ENCODE measurements at regions not wholly inside any gene's neighbourhood (a gene's known extent, or its start where the extent isn't known, plus 50 kb on each side); places are given as distances from the start of the nearest gene placed in this dataset.

- no peaks in the 10 kb centered on the region for H3K4me1 ChIP-seq
- H3K27ac ChIP-seq, result no peak overlapping the region
- H3K36me3 ChIP-seq, result no peaks in the 10 kb centered on the region
- peaks cover 3 to 13% of the 10 kb centered on the region in 2 donors for H3K9me3 ChIP-seq
- no peaks in the 10 kb centered on the region for H3K27me3 ChIP-seq
- DNase-seq (ENCODE audit: low spot score), result no peak
- no peak overlapping the region for H3K4me3 ChIP-seq
- TF ChIP-seq CTCF (IDR thresholded peaks at IDR 0.05), result no peak
Measured at GRCh38 chr6:24043848-24044247, 82.2 kb upstream of the NRSN1 start.

- no peak overlapping the region for H3K27ac ChIP-seq
- no peak for TF ChIP-seq CTCF (IDR thresholded peaks at IDR 0.05)
- no peak for DNase-seq (ENCODE audit: low spot score)
Measured at GRCh38 chr6:24051942-24052589, 73.9 kb upstream of the NRSN1 start.

GRCh38 chr6:24052590-24052961 is 73.4 kb upstream of the NRSN1 start:
- no peak overlapping the region for H3K4me3 ChIP-seq
- no peaks in the 10 kb centered on the region for H3K27me3 ChIP-seq
- H3K27ac ChIP-seq, result no peak overlapping the region
- H3K9me3 ChIP-seq, result no peaks in the 10 kb centered on the region
- DNase-seq (ENCODE audit: low spot score), result no peak
- H3K4me1 ChIP-seq, result no peaks in the 10 kb centered on the region
- no peaks in the 10 kb centered on the region for H3K36me3 ChIP-seq
- no peak for TF ChIP-seq CTCF (IDR thresholded peaks at IDR 0.05)

More at GRCh38 chr6:24051942-24052589, 73.9 kb upstream of the NRSN1 start:
- H3K9me3 ChIP-seq, result no peaks in the 10 kb centered on the region
- no peak overlapping the region for H3K4me3 ChIP-seq
- no peaks in the 10 kb centered on the region for H3K27me3 ChIP-seq
- no peaks in the 10 kb centered on the region for H3K4me1 ChIP-seq
- H3K36me3 ChIP-seq, result no peaks in the 10 kb centered on the region

GRCh38 chr6:24053057-24053456 is 73.0 kb upstream of the NRSN1 start:
- Histone ChIP-seq H3K27ac (no peak overlapping the region), H3K36me3 (no peaks in the 10 kb centered on the region), H3K9me3 (no peaks in the 10 kb centered on the region), H3K4me3 (no peak overlapping the region), H3K27me3 (no peaks in the 10 kb centered on the region), H3K4me1 (no peaks in the 10 kb centered on the region)
- TF ChIP-seq CTCF (IDR thresholded peaks at IDR 0.05), result no peak
- no peak for DNase-seq (ENCODE audit: low spot score)

- Histone ChIP-seq H3K4me3 (no peak overlapping the region), H3K27ac (no peak overlapping the region), H3K27me3 (no peaks in the 10 kb centered on the region), H3K9me3 (no peaks in the 10 kb centered on the region), H3K36me3 (no peaks in the 10 kb centered on the region), H3K4me1 (no peaks in the 10 kb centered on the region)
- DNase-seq (ENCODE audit: low spot score), result no peak
- no peak for TF ChIP-seq CTCF (IDR thresholded peaks at IDR 0.05)
Measured at GRCh38 chr6:24054388-24054787, 71.6 kb upstream of the NRSN1 start.

GRCh38 chr6:24056567-24056966 is 69.4 kb upstream of the NRSN1 start:
- Histone ChIP-seq H3K36me3 (no peaks in the 10 kb centered on the region), H3K27ac (no peak overlapping the region), H3K4me3 (no peak overlapping the region), H3K9me3 (no peaks in the 10 kb centered on the region), H3K27me3 (no peaks in the 10 kb centered on the region), H3K4me1 (no peaks in the 10 kb centered on the region)
- TF ChIP-seq CTCF (IDR thresholded peaks at IDR 0.05), result no peak
- no peak for DNase-seq (ENCODE audit: low spot score)

Data from right atrium auricular region (tissue), 2 donors.